Coronary artery (tissue), 2 donors: ENCODE measurements at regions not wholly inside any gene's neighbourhood (a gene's known extent, or its start where the extent isn't known, plus 50 kb on each side); places are given as distances from the start of the nearest gene placed in this dataset.

Experiments
- DNase-seq: peaks from one replicate; pipeline ENCODE4 v3.0.0-alpha.2; 2017; ENCODE audit warnings: low spot score
- H3K27ac ChIP-seq, 2 donors: fragments of 200-600 bp; sonication (generic); one replicate each; pipeline ENCODE4 v1.5.1; 2016 to 2019
- H3K4me3 ChIP-seq: fragments of 200-600 bp; sonication (generic); 2 replicates; pipeline ENCODE4 v1.5.1; 2016; ENCODE audit warnings: mild to moderate bottlenecking, moderate library complexity
- TF ChIP-seq, protein P1 (sequence below): fragments of 200-600 bp; sonication (generic); IDR thresholded peaks from one replicate; pipeline ENCODE4 v1.5.1; 2019; ENCODE audit warnings: antibody characterized with exemption

DNA sequence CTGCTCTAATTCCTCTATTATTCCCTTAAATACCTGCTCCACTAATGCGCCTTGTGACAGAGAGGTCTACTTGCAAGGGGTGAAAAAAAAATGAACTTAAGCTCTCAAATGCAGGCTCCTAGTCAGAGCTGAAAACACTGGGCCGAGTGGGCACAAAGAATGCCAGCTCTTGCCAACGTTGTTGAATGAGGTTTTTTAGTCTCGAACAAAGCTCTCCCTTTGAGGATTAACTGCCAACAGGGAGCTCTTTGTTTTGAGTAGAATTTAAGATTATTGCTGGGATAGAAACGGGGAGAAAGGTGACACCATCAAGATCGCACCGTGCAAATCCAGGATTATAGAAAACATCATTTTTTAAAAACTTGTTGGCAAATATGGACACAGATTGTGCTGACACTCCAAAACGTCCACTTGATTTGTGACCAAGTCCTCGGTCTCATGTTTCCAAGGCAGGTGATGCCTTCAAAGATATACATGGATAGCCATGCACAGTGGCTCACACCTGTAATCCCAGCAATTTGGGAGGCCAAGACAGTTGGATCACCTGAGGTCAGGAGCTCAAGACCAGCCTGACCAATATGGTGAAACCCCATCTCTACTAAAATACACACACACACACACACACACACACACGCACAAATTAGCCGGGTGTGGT lies 163.2 kb downstream of the BMP7 start:
- no peak for DNase-seq
- TF ChIP-seq, protein P1, sequence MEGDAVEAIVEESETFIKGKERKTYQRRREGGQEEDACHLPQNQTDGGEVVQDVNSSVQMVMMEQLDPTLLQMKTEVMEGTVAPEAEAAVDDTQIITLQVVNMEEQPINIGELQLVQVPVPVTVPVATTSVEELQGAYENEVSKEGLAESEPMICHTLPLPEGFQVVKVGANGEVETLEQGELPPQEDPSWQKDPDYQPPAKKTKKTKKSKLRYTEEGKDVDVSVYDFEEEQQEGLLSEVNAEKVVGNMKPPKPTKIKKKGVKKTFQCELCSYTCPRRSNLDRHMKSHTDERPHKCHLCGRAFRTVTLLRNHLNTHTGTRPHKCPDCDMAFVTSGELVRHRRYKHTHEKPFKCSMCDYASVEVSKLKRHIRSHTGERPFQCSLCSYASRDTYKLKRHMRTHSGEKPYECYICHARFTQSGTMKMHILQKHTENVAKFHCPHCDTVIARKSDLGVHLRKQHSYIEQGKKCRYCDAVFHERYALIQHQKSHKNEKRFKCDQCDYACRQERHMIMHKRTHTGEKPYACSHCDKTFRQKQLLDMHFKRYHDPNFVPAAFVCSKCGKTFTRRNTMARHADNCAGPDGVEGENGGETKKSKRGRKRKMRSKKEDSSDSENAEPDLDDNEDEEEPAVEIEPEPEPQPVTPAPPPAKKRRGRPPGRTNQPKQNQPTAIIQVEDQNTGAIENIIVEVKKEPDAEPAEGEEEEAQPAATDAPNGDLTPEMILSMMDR: no peak
- Histone ChIP-seq H3K4me3 (no peak overlapping the region), H3K27ac (no peak overlapping the region)

DNA sequence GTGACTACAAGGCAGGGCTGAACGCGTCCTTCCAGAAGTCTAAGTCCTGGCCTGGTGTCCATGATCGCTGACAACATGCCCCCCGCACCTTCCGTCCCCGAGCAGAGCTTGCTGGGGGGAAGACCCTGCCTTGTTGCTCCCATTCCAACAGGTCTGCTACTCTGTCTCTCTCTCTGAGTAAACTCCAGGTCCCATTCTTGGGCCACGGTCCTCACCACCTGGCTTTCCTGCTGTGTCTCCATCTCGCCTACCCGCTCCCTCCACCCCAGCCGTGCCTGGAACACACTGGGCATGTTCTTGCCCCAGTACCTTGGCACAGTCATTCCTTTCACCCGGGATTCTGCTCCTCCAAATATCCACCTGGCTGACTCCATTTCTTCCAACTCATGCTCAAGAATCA lies 162.3 kb downstream of the BMP7 start:
- no peak for DNase-seq
- TF ChIP-seq, protein P1: no peak
- no peak overlapping the region for H3K4me3 ChIP-seq
- H3K27ac ChIP-seq: no peak overlapping the region

DNA sequence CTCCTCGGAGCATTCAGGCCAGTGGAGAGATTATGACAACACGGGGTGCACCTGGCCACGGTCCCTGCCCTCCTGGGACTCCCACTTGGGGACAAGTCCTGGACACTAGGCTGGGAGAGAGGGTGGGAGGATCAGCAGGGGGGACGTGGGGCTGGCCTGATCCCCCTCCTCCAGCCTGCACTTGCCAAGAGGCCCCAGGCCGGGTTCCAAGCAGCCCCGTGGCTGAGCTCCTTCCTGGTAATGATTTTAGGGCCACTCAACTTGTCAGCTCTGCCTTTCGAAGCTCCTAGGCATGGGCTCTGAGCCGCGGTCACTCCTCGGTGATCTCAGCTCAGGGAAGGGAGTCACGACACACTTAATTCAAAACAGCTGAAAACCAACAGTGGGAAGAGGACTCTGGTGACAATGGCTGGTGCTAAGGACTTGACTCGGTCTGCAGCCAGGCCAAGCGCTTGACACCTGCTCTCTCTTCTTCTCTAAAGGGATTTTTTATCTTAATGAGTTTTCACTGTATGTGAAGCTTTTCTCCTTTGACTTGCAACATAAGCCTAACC lies 161.7 kb downstream of the BMP7 start:
- TF ChIP-seq, protein P1: no peak
- Histone ChIP-seq H3K4me3 (no peak overlapping the region), H3K27ac (no peak overlapping the region)
- no peak for DNase-seq

DNA sequence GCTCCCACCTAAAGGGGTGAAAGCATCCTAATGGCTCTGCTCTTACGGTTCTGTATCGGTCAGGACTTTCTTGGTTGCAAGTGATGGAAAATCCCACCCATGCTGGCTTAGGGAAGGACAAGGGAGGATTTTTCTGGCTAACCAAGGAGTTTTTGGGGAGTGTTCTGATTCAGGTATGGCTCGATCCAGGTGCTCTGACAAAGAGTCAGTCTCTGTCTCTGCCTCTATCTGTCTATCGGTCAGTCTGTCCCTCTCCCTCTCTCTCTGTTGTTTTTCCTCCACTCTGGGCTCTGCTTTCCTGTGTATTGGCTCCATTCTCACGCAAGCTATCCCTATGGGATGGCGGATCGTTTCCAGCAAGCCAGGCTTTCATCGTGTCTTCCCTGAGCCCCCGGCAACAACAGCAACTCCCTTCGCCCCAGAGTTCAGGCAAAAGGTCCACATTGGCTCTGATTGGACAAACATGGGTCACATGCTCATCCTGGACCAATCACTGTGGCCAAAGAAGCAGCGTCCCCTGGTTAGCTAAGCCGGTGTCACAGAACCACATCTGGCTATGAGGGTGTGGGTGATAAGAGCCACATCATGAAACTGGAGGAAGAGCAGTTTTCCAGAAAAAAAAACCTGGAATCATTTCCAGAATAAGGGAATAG lies 160.3 kb downstream of the BMP7 start:
- no peak for DNase-seq
- TF ChIP-seq, protein P1: no peak
- no peak overlapping the region for H3K27ac ChIP-seq

DNA sequence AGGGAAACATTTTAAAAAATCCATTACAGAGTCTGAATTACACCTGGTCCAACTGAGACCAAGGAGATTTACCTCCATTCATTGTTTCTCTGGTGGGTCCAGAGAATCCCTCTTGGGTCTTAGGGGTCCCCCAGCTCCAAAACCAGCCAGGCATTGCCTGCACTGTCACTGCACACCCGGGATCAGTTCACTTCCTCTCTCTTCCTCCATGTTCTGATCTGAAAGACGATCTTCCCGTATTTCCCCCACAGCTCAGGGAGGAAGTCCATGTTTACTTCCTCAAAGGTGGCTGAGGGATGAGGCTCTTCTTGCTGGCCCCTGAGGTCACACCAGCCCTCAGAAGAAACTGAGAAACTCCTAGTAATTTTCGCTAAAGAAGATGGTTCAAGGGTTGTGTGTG lies 159.7 kb downstream of the BMP7 start:
- no peak for DNase-seq
- TF ChIP-seq, protein P1: no peak
- Histone ChIP-seq H3K4me3 (no peak overlapping the region), H3K27ac (no peak overlapping the region)

More for the DNA sequence above, 160.3 kb downstream of the BMP7 start:
- H3K4me3 ChIP-seq: no peak overlapping the region

DNA sequence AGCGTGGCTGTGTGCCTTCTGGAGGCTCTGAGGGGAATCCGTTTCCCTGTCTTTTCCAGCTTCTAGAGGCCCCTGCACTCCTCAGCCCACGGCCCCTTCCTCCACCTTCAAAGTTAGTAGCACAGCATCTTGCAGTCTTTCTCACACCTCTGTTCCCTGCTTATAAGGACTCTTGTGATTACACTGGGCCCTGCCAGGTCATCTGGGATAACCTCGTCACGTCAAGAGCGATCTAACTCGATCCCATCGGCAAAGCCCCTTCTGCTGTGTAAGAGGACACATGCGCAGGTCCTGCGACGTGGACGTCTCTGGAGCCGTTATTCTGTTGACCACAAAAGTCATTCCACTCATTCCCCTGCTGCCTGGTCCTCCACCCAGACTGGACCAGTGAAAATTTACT lies 159.2 kb downstream of the BMP7 start:
- no peak for DNase-seq
- TF ChIP-seq, protein P1: no peak
- Histone ChIP-seq H3K4me3 (no peak overlapping the region), H3K27ac (no peak overlapping the region)

DNA sequence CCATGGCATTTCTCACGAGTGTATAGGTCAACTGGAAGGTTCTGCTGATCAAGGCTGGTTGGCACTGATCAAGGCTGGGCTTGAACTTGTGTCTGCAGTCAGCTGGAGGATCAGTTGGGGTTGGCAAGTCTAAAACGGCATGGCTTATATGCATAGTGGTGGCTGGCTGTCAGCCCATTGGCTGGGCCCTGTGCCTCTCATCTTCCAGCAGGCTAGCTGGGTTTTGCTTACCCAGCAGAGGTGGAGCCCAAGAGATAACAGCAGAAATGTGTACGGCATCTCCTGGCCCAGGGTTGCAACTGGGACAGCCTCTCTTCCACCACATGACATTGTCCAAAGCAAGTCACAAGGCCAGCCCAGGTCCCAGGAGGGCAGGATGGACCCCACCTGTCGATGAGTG lies 158.2 kb downstream of the BMP7 start:
- TF ChIP-seq, protein P1: no peak
- DNase-seq: no peak
- Histone ChIP-seq H3K27ac (no peak overlapping the region), H3K4me3 (no peak overlapping the region)
